Activated CD4-positive, CD25-positive, alpha-beta regulatory T cell treated with anti-CD3 and anti-CD28 coated beads, Interleukin-2, amount 50 U/mL, for 72 hours (primary cell): ENCODE measurements at regions not wholly inside any gene's neighbourhood (a gene's known extent, or its start where the extent isn't known, plus 50 kb on each side); places are given as distances from the start of the nearest gene placed in this dataset.
"Not testable (repeated sequence)": the region's sequence is repeated elsewhere in the genome, so short reads cannot be mapped to it uniquely, and the experiment has no call there.

Source experiments
- DNase-seq: peaks from one replicate; pipeline ENCODE4 v3.0.0; 2021

DNA sequence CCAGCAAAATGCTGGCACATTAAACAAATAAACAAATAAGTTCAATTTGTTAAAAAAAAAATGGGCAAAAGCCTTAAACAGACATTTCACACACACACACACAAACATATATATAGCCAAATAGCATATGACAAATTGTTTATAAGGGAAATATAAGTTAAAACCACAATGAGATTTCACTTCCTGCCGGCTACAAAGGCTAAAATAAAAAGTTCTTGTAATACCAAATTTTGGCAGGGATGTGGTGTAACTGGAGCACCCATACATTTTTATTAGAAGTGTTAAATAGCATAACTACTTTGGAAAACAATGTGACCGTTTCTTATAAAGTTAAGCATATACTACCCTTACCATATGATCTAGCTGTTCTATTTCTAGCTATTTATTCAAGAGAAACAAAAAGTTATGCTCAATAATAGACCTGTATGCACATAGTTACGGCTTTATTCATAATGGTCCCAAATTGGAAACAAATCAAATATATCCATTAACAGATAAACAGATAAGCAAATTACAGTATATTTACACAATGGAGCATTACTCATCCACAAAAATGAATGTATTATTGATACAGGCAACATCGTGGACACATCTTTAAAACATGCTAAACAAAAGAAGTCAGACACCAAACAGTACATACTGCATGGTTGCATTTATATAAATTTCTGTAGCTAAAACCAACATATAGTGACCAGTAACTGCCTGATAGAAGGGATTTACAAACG, 93.9 kb downstream of the EOMES start:
- no peak for DNase-seq

DNA sequence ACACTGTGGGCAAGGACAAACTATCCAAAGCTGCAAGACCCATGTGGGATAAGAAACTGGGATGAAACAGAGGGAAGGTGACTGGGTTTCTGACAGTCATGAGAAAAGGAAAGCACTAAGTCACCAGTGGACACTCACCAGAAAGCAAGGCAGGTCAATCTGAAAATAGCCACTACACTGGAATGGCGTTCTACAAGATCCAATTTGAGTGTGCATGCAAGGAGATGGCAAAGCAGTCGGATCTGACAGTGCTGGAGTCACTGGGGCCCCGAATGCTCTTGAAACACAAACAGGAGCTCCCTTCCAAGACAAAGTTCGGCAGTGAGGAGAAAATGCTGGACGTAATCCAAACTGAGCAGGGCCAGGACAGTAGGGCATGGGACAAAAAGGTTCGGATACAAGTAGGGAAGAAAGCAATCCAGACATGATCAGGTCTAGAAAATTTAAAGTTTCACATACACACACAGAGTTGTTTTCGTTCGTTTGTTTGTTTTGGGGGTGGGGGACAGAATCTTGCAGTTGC, 95.5 kb downstream of the EOMES start:
- DNase-seq = no peak

DNA sequence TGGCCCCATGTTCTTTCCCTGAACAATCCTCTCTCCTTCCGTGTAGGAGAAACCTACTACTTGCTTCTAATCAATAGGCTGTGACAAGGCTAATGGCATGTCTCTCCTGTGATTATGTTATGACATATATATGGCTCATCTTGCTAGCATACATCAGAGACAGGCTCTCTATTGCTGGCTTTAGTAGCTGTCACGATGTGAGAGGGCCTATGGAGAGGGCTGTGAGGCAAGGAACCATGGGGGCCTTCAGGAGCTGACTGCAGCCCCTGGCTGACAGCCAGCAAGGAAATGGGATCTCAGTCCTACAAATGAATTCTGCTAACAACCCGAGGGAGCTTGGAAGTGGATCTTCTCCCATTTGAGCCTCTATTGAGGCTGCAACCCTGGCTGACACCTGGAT, 96.3 kb downstream of the EOMES start:
- no peak for DNase-seq

DNA sequence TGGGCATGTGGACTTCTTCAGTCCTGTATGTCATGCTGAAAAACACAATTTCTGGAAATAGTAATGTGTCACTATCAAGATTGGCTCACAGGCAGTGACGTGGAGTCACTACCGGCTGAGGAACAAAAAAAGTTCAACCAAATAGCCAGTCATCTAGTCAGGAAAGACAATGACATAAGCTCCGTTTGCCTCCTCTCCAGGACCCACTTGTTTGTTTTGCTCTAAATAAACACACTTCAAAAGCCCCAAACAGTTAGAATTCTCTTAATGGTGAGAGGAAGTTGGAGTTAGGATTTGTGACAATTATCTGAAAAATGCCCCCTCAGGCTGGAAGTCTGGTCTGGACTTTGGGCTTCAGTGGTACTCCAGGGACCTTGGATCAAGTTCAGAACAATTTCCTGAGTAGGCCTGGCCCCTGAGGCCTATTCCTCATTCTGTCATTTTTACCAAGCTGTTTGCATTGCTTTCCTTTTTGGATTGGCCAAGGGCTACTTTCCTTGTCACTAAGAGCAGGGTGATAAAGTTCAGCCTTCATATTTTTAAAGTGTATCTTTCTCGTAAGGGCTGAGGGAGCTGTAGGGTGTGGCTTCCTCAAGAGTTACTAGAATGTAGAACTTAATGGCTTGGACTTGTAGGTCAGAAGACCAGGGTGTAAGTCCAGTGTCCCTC, 98.9 kb downstream of the EOMES start:
- DNase-seq = no peak

DNA sequence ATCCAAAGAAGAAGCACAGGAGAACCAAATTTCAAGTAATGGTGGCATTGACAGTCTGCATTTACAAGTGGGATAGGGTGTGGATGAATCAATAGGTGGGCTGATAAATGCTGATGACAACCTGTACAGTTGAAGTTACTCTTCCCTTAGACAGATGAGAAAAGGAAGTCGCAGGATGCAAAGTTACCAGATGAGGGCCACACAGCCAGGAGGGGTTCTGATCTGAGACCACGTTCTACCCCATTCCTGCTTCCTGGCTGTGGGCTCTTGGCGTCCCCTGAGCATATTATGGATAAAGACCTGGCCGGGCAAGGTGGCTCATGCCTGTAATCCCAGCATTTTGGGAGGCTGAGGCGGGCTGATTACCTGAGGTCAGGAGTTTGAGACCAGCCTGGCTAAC, 104.6 kb downstream of the EOMES start:
- no peak for DNase-seq

DNA sequence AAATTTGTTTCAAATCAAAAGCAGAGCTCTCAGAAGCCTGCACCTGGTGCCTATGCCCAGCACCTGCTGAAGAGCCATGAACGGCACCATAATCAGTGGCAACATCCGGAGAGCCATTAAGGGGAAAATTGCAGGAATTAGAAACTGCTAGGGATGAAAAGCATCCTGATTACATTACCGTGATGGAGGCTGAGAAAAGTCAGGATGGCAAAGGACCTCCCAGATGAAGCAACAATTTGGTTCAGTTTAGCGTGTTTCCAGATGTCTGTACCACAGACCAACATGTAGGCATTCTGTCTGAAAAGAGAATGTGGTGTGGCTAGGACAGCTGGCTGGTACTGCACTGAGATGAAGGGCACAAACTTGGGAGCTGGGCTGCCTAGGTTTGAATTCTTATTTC, 106.1 kb downstream of the EOMES start:
- no peak for DNase-seq

DNA sequence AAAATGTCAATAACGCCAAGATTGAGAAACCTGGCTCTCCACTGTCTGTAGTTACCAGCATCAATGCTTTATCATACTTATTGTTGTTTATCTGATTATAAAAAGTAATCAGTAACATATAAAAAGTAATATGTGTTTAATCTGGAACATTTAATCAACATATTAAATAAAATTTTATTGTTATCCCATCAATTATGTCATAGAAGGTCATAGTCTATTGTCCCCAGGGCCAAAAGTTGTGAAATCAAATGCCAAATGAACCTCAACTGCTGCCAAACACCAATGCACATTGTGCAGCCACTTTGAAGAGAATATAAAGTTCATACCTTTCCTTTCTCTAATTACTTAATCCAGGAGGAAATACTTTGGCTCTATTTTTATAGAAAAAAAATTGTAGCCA, 106.6 kb downstream of the EOMES start:
- DNase-seq = no peak

DNA sequence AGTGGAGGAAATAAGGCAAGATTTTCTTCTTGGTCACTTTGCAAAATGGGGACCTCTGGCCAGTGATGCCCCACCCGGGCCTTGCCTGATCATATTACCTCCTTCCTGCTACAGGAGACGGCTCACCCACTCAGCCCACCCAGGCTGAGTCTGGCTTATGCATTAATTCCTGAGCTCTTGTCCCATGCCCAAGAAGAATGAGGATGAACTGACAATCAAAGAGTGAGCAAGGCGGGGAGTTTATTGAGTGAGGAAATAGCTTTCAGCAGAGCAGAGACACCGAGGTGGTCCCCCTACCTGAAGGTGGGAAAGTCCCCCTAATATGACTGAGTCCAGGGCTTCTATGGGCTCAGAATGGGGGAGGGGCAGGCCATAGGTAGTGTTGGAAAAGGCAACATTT, 107.5 kb downstream of the EOMES start:
- DNase-seq = no peak

DNA sequence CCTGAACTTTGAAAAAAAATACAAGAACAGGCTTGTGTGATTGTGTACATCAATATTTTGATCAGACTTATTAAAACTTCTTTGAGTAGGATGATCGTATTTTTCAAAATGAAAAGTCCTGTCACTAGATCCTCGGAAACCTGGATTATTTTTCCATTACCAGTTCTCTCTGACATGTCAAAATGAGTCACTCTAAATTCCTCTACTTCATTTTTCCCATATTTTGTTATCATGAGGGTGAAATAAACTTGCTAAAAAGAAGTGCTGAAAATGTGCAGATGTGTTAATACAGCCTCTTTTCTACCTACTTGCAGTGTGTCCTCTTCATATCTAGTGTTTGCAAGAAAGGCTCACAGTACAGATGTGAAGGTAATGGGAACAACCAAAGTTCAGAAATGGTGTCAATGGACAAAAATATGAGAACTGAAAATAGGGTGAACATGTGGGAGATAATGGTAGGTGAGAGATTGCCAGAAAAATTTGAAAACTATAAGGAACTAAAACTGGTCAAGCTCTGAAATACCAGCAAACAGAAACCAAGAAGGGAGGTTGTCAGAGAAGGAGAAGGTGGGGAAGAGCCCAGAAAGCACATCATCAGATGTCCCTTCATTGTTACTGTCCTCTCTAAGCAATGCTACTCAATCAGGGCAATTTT, 108.2 kb downstream of the EOMES start:
- no peak for DNase-seq

DNA sequence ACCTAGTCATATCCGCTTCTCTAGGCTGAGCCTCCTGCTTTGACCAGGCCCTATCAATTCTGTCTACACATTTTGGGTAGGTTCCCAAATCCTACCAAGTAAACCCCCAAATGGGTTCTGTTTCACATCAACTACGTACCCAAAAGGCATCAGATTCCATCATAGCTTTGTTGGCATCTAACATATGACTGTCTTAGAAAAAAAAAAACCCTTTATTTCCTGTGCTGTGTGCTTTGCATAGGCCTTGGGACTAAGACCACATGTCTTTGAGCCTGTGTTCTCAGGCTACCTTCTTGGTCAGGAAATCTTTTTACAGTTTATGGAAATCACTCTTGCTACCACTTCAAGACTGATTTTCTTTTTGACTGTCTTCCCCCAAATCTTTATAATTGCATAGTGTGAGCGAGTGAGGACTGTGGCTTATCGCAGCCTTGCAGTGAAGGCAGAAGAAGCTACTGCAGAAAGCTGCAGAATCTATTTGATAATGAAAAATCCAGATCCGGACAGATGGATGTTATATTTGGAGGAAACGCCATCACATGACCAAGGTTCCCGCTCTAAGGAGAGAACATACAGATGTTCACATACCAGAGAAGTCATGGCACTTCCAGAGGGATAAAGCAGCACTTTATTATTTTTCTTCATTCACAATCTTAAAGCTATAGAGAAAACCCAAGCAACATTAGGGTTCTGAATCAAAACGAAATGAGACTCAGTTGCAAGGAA, 111.2 kb downstream of the EOMES start:
- DNase-seq = no peak

DNA sequence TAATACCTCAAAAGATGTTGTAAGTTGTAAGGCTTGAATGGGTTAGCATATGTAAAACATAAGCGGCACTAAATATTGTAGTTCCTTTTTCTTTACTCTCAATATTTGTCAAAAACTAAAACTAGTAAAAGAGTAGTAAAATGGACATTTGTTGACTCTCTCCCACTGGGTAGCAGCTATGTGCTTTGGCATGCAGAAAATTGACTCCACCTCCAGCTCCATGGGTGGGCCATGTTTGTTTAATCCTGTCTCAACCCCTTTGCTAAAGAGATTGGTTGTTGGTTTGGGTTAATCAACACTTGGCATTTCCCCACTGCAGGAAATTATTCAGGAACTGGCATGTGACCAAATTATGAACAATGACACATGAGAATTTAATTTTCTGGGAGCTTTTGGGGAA, 114.8 kb downstream of the EOMES start:
- no peak for DNase-seq

DNA sequence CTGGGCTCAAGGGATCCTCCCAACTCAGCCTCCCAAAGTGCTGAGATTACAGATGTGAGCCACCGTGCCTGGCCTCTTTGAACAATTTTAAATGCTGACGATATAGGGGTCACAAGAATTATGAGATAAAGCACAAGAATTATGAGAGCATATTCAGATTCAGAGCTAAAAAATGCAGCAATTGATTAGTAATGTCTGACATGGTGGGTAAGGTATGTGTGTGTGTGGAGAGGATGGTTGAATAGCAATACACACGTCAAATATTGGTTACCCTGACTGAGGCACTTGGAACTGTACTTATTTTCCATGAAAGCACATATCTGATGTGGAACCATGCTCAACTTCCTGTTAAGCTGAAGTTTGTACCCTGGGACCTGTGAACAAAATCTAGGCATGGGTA, 115.6 kb downstream of the EOMES start:
- DNase-seq = no peak

DNA sequence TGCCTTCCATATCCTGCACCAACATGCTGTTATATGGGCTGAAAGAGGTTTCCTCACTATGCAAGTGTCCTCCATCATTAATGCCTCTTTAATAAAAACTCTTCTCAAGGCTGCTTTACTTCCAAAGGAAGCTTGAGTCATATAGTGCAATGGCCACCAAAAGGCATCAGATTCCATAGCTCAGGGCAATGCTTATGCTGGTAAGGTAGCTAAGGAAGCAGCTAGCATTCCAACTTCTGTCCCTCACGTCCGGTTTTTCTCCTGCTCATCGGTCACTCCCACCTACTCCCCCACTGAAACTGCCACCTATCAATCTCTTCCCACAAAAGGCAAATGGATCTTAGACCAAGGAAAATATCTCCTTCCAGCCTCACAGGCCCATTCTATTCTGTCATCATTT, 117.1 kb upstream of the SLC4A7 start:
- DNase-seq = not testable (repeated sequence)

DNA sequence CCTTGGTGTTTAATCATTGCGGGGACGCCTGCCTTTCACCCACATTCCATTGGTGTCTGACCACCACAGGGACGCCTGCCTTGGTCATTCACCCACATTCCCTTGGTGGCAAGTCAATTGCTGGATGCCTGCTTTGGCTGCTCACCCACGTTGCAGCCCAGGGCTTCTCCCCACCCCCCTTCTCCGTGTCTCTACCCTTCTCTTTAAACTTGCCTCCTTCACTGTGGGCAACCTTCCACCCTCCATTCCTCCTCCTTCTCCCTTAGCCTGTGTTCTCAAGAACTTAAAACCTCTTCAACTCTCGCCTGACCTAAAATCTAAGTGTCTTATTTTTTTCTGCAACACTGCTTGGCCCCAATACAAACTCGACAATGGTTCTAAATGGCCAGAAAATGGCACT, 115.6 kb upstream of the SLC4A7 start:
- not testable (repeated sequence) for DNase-seq

DNA sequence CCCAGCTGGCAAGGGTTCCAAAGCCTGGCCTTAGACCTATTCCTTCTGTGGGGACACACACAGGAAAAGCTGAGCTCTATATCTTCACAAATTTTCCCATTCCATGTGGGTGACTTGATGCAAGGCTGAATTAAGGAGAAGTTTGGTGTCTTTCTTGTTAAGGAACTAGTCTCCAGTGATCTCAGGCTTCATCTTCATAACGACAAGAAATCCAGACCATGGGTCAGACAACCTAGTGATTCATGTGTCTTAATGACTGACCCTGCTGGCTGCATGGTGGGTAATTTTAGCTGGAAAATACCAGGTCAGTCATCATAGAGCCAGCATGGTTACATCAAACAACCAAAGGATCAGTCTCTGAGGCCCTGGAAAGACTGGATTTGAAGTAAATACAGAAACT, 112.7 kb upstream of the SLC4A7 start:
- no peak for DNase-seq

DNA sequence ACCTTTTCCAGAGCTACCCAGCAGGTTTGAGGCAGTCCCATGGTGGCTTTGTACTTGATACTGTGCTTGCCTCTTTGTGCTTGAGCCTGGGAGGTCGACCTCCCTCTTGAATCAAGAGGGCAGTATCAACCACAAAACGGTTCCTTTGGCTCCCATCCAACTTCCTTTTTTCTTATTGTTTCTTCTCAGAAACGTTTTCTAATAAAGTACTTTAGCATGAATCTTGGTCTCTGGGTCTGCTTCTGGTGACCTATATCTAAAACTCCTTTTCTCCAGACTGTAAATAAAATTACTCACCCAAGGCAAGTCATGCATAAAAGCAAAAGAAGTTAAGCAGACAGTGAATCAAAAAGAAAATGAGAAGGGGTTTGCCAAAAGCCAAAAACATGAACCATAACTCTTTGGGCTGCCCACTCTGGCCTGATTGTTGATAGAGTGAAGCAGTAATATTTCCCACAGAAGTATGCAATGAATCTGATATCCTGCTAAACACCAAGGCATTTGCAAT, 112.2 kb upstream of the SLC4A7 start:
- DNase-seq = no peak

DNA sequence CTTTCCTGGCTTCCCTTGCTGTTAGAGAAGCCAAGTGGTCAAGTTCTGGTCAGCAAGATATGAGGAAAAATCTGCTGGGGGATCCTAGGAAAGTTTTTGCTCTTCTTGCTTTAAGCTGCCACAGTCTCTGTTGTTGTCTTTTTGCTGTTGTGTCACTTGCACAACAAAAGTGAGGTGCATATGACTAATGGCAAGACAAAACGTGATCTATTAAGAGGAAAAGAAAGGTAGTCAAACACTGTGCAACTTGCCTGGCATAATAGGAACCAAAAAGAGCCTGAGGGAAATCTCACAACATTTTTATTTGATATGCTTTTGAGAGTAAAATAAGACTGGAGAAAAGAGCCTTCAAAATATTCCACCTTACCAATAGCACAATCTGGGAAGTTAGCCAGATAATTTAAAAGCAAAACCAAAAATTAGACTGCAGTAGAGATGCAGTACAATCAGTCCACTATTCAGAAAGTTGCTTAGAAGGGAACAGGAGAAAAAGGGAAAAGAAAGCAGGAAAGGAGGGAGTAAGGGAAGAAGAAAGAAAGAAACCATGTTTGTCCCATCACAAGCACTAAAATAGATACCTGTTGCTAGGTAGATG, 110.0 kb upstream of the SLC4A7 start:
- DNase-seq = no peak

DNA sequence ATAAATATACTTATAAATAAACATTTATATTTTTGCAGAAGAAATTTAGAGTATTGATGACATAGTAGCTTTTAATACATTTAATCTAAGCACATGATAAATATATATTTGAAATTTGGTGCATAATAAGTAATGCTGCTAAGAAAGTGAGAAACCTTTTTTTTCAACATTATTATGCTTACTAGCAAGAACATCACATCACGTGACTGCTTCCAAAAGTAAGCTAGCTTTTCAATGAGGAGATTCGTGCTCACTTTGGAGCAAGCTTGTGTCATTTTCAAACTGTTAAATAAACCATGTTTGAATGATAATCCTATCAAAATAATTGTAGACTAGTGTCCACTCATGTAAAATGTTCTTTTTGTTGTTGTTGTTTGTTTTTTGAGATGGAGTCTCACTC, 109.0 kb upstream of the SLC4A7 start:
- no peak for DNase-seq

DNA sequence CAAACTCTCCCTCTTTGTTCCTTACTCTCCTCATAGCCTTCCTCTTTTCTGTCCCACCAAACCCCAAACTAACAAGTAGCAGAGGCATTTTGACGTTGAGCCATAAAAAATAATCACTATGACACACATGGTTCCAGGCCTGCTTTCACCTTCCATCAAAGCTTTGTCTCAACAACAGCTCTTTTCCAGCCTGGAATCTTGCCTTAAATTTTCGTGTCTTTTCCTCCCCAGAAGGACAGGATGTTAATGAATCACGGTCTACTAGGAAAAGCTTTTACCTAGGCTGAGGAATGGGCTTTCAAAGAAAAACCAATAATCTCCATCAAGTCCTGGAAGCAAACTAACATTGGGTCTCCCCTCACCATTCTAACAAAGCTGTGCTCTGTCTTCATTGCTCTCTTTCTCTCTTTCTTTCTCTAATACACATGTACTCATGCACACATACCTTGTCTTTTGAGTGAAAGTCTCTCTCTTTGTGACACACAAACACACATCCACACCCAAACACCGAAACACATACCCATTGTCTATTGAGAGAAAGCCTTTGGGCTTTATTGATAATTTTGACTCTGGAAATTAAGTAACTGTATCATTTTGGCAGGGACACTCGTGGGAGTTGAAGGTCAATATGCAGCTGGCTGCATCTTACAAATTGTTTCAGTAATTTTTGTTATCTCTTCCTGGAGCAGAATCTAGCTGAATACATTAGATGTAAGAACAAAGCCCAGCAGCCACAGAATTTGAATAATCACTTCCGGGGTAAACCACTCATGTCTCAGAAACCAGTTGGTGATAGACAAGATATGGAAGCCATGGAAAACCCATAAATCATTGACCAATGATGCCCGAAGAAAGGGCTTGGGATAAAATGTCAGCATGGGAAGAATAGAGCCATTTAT, 107.4 kb upstream of the SLC4A7 start:
- no peak for DNase-seq

DNA sequence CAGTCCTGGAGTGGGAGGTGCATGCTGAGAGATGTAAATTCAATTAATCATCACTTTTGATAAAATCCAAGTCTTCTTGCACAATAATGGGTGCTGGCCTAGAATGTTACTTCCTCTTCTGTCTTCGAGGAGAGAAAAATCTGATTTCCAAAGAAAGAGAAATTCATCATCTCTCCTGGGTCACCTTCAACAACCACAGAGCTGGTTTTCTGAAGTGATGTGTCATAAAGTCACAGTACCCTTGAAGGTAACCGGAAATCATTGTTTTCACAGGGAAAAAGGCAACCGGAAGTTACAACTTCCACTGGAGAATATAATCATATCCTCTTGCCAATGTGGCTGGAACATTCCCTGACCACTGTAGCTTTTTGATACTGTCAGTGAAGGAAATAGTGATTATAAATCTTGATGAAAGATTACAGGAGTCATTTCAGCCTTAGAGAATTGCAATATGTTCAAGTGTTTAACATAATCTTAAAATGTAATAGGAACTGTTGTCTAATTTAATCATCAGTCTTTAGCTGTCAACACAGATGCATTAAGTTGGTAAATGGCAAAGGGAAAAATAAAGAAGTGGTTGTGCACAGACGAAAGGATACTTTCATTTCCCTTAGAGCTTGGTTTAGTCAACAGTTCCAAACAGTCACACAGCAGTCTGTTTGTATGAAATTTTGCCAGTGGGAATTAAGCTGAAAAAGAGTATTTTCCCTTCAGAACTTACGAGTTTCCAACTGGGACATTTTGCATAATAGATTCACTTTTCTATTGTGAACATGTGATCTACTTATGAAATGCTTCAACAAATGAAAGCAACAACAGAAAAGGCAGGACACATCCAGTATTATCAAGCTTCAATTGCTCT, 106.5 kb upstream of the SLC4A7 start:
- no peak for DNase-seq

DNA sequence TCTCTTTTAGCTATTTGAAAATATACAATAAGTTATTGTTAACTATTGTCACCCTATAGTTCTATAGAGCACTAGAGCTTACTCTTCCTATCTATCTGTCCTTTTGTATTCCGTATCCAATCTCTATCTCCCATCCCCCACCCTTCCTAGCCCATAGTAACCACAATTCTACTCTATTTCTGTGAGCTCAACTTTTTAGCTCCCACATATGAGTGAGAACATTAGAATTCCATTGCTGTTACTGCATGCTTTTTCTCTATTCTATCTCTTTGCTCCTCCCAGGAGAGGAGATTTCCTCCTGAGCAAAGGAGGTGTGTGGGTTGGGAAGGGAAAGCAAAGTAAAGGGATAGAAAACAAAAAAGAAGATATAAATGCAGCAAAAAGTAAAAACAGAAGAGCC, 105.6 kb upstream of the SLC4A7 start:
- no peak for DNase-seq
